ENCODE measurements at regions not wholly inside any gene's neighbourhood (a gene's known extent, or its start where the extent isn't known, plus 50 kb on each side); places are given as distances from the start of the nearest gene placed in this dataset.

GRCh38 chr16:8469102-8469778 is 121.1 kb downstream of the TMEM114 start:
- TF ChIP-seq CTCF (IDR thresholded peaks at IDR 0.05; ENCODE audit: low read depth, low read length), result no peak
- Histone ChIP-seq H3K36me3 (no peaks in the 10 kb centered on the region), H3K4me1 (no peaks in the 10 kb centered on the region), H3K27me3 (no peaks in the 10 kb centered on the region), H3K4me3 (ENCODE audit: low read depth, low read length) (no peak overlapping the region), H3K9me3 (no peaks in the 10 kb centered on the region)
- DNase-seq, result no peak

- H3K27me3 ChIP-seq, result no peaks in the 10 kb centered on the region
- no peaks in the 10 kb centered on the region for H3K9me3 ChIP-seq
- H3K36me3 ChIP-seq, result no peaks in the 10 kb centered on the region
- no peak for TF ChIP-seq CTCF (IDR thresholded peaks at IDR 0.05; ENCODE audit: low read depth, low read length)
- no peak overlapping the region for H3K4me3 ChIP-seq (ENCODE audit: low read depth, low read length)
- H3K4me1 ChIP-seq, result no peaks in the 10 kb centered on the region
- no peak for DNase-seq
Observed at GRCh38 chr16:8464979-8465378, 125.3 kb downstream of the TMEM114 start.

GRCh38 chr16:8459085-8459733 is 131.1 kb downstream of the TMEM114 start:
- Histone ChIP-seq H3K9me3 (no peaks in the 10 kb centered on the region), H3K27me3 (no peaks in the 10 kb centered on the region), H3K36me3 (no peaks in the 10 kb centered on the region), H3K4me1 (no peaks in the 10 kb centered on the region), H3K4me3 (ENCODE audit: low read depth, low read length) (no peak overlapping the region)
- DNase-seq, result no peak
- no peak for TF ChIP-seq CTCF (IDR thresholded peaks at IDR 0.05; ENCODE audit: low read depth, low read length)

- H3K4me3 ChIP-seq (ENCODE audit: low read depth, low read length), result no peak overlapping the region
- H3K27me3 ChIP-seq, result no peaks in the 10 kb centered on the region
- no peak for TF ChIP-seq CTCF (IDR thresholded peaks at IDR 0.05; ENCODE audit: low read depth, low read length)
- no peaks in the 10 kb centered on the region for H3K36me3 ChIP-seq
- H3K4me1 ChIP-seq, result no peaks in the 10 kb centered on the region
- no peak for DNase-seq
- no peaks in the 10 kb centered on the region for H3K9me3 ChIP-seq
Observed at GRCh38 chr16:8458481-8459046, 131.7 kb downstream of the TMEM114 start.

GRCh38 chr16:8453359-8453758 is 137.0 kb downstream of the TMEM114 start:
- H3K4me3 ChIP-seq (ENCODE audit: low read depth, low read length), result no peak overlapping the region
- no peak for DNase-seq
- H3K36me3 ChIP-seq, result no peaks in the 10 kb centered on the region
- no peaks in the 10 kb centered on the region for H3K4me1 ChIP-seq
- H3K27me3 ChIP-seq, result no peaks in the 10 kb centered on the region
- no peaks in the 10 kb centered on the region for H3K9me3 ChIP-seq
- TF ChIP-seq CTCF (IDR thresholded peaks at IDR 0.05; ENCODE audit: low read depth, low read length), result no peak

GRCh38 chr16:8452941-8453340 is 137.4 kb downstream of the TMEM114 start:
- Histone ChIP-seq H3K4me1 (no peaks in the 10 kb centered on the region), H3K9me3 (no peaks in the 10 kb centered on the region), H3K36me3 (no peaks in the 10 kb centered on the region), H3K27me3 (no peaks in the 10 kb centered on the region), H3K4me3 (ENCODE audit: low read depth, low read length) (no peak overlapping the region)
- DNase-seq, result no peak
- no peak for TF ChIP-seq CTCF (IDR thresholded peaks at IDR 0.05; ENCODE audit: low read depth, low read length)

Data from BE2C (cell line).